Uterus (tissue), 2 donors: ENCODE measurements at regions not wholly inside any gene's neighbourhood (a gene's known extent, or its start where the extent isn't known, plus 50 kb on each side); places are given as distances from the start of the nearest gene placed in this dataset.

ENCODE experiments used
- POLR2A ChIP-seq, 2 donors: fragments of 450-650 bp; IDR thresholded peaks; one replicate each; pipeline ENCODE4 v1.6.1; 2016; ENCODE audit warnings: antibody characterized with exemption in 2 of 2, mild to moderate bottlenecking in 1 of 2, moderate library complexity in 1 of 2
- TF ChIP-seq, protein P1 (sequence below), 4 experiments: fragments of 200-600 bp in 2 of 4; fragments of 450-650 bp in 2 of 4; sonication (generic) in 2 of 4; IDR thresholded peaks; one replicate each; pipeline ENCODE4 v1.5.1; 2016 to 2019; ENCODE audit warnings: antibody characterized with exemption in 4 of 4, mild to moderate bottlenecking in 2 of 4, moderate library complexity in 1 of 4

DNA sequence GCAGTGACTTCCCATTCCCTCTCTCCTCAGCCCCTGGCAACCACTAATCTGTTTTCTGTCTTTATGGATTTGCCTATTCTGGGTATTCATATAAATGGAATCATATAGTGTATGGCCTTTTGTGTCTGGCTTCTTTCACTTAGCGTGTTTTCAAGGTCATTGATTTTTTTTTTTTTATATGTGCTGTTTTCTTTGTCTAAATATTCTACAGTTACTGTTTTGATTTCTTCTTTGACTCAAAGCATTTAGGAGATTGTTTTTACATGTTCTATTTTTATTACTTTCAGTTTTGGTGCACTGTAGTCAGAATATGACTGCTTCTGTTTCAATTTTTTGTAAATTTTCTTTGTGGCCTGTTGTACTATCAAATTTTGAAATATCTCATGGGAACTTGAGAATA lies 71.9 kb upstream of the RNU6-1 start:
- TF ChIP-seq, protein P1, sequence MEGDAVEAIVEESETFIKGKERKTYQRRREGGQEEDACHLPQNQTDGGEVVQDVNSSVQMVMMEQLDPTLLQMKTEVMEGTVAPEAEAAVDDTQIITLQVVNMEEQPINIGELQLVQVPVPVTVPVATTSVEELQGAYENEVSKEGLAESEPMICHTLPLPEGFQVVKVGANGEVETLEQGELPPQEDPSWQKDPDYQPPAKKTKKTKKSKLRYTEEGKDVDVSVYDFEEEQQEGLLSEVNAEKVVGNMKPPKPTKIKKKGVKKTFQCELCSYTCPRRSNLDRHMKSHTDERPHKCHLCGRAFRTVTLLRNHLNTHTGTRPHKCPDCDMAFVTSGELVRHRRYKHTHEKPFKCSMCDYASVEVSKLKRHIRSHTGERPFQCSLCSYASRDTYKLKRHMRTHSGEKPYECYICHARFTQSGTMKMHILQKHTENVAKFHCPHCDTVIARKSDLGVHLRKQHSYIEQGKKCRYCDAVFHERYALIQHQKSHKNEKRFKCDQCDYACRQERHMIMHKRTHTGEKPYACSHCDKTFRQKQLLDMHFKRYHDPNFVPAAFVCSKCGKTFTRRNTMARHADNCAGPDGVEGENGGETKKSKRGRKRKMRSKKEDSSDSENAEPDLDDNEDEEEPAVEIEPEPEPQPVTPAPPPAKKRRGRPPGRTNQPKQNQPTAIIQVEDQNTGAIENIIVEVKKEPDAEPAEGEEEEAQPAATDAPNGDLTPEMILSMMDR (IDR thresholded peaks at IDR 0.05): no peak
- TF ChIP-seq POLR2A (IDR thresholded peaks at IDR 0.05): no peak
